BE2C (cell line): ENCODE measurements at regions not wholly inside any gene's neighbourhood (a gene's known extent, or its start where the extent isn't known, plus 50 kb on each side); places are given as distances from the start of the nearest gene placed in this dataset.

Experiments used
- DNase-seq: peaks from one replicate; pipeline ENCODE4 v3.0.0-alpha.2; 2020
- H3K27me3 ChIP-seq: fragments of 250-450 bp; sonication (Bioruptor Pico); 2 replicates; pipeline ENCODE4 v1.5.1; 2020; ENCODE audit warnings: mild to moderate bottlenecking
- H3K36me3 ChIP-seq: fragments of 250-450 bp; sonication (Bioruptor Pico); 2 replicates; pipeline ENCODE4 v1.5.1; 2020; ENCODE audit warnings: mild to moderate bottlenecking
- H3K4me1 ChIP-seq: fragments of 250-450 bp; sonication (Bioruptor Pico); 2 replicates; pipeline ENCODE4 v1.5.1; 2020
- H3K4me3 ChIP-seq: 2 replicates; pipeline ENCODE4 v1.5.1; 2011; ENCODE audit warnings: low read depth, low read length
- H3K9me3 ChIP-seq: fragments of 250-450 bp; sonication (Bioruptor Pico); 2 replicates; pipeline ENCODE4 v1.5.1; 2020
- CTCF ChIP-seq: IDR thresholded peaks from 2 replicates; pipeline ENCODE4 v1.5.1; 2012; ENCODE audit warnings: mild to moderate bottlenecking, low read depth, low read length

DNA sequence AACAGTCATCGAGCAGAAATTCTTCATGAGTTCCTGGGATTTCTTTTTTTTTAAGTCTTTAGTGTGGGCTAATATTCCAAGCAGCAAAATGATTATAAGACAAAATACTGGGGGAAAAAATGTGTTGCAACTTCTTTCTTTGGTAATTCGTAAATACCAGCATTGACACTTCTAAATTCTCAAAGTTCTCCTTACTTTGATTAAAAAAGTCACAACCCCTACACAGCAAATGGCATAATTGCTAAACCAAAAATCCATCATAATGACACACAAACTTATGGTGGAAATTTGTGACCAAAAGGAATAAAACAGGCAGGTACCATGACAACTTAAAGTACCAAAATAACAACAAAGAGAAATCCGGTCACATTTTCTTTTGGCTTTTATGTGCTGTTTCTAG lies 585.2 kb upstream of the PKN2 start:
- peaks cover 6% of the 10 kb centered on the region for H3K4me1 ChIP-seq
- H3K36me3 ChIP-seq: no peaks in the 10 kb centered on the region
- no peak for TF ChIP-seq CTCF
- no peaks in the 10 kb centered on the region for H3K9me3 ChIP-seq
- H3K27me3 ChIP-seq: no peaks in the 10 kb centered on the region
- no peak overlapping the region for H3K4me3 ChIP-seq
- no peak for DNase-seq

- Histone ChIP-seq H3K27me3 (no peaks in the 10 kb centered on the region), H3K4me3 (no peak overlapping the region), H3K9me3 (no peaks in the 10 kb centered on the region), H3K4me1 (no peaks in the 10 kb centered on the region), H3K36me3 (no peaks in the 10 kb centered on the region)
- no peak for TF ChIP-seq CTCF
- DNase-seq: no peak
Observed at GRCh38 chr1:88101041-88101440, 583.0 kb upstream of the PKN2 start.

DNA sequence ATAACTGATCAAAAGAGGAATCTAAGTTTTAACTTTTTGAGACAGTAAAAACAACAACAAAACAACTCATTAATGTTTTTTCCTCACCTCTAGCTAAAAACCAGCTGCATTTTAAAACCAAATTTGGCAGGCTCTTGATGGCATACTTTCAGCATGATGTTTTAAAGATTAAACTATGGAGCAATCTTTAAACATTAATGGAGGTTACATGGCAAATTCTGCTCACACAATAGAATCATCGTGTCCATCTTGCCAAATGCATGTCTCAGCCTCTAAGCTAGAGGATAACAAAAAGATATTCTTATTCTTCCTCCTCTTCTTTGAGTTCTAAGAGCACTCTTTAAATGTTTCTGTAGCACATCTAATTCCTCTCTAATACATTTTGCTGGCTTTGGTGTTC lies 579.8 kb upstream of the PKN2 start:
- no peaks in the 10 kb centered on the region for H3K27me3 ChIP-seq
- no peak for DNase-seq
- H3K9me3 ChIP-seq: no peaks in the 10 kb centered on the region
- no peak overlapping the region for H3K4me3 ChIP-seq
- TF ChIP-seq CTCF: no peak
- H3K36me3 ChIP-seq: no peaks in the 10 kb centered on the region
- H3K4me1 ChIP-seq: no peaks in the 10 kb centered on the region

DNA sequence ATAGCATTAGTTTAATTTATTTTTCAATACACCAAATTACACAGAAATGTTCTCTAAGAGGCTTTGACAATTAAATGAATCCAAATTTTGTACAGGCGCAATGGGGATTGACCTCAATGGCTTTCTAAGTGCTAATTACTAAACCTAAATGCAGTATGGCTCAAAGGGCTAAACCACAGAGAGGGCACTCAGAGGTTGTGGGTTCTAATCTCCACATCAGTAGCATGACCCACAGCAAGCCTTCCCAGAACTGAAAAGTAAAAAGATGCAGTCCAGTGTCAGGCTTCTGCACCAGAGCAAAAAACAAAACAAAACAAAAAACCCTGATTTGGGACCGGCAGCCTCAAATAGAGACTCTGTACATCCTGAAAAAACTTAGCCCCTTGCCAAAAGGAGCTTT lies 579.2 kb upstream of the PKN2 start:
- Histone ChIP-seq H3K27me3 (no peaks in the 10 kb centered on the region), H3K36me3 (no peaks in the 10 kb centered on the region), H3K9me3 (no peaks in the 10 kb centered on the region), H3K4me3 (no peak overlapping the region), H3K4me1 (no peaks in the 10 kb centered on the region)
- TF ChIP-seq CTCF: no peak
- DNase-seq: no peak

DNA sequence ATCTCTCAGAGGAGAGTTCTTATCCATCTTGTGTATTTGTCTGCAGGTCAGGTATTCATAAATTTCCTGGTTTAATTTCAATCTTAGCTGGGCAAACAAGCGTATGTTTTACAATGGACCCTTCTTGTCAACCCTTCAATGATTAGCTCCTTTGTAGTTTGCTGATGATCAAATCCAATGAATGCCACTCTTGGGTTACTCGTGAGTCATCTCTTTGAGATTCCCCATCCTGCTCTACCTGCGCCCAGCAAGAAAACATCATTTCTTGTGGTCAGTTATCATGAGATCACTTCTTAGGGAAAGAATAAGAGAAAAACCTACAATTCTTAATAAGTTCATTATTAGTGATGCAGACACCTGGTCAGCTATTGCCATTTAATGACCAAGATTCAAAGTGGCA lies 572.3 kb upstream of the PKN2 start:
- Histone ChIP-seq H3K4me3 (no peak overlapping the region), H3K4me1 (no peaks in the 10 kb centered on the region), H3K36me3 (no peaks in the 10 kb centered on the region), H3K27me3 (no peaks in the 10 kb centered on the region), H3K9me3 (no peaks in the 10 kb centered on the region)
- TF ChIP-seq CTCF: no peak
- no peak for DNase-seq

- H3K36me3 ChIP-seq: no peaks in the 10 kb centered on the region
- no peak for DNase-seq
- no peak overlapping the region for H3K4me3 ChIP-seq
- no peaks in the 10 kb centered on the region for H3K4me1 ChIP-seq
- H3K9me3 ChIP-seq: no peaks in the 10 kb centered on the region
- TF ChIP-seq CTCF: no peak
- H3K27me3 ChIP-seq: no peaks in the 10 kb centered on the region
Observed at GRCh38 chr1:88117597-88117996, 566.5 kb upstream of the PKN2 start.
